Erythroblast (primary cell): ENCODE measurements at regions not wholly inside any gene's neighbourhood (a gene's known extent, or its start where the extent isn't known, plus 50 kb on each side); places are given as distances from the start of the nearest gene placed in this dataset.

Experiments used
- GATA1 ChIP-seq: IDR thresholded peaks from 2 replicates; pipeline ENCODE4 v1.6.1; 2011; ENCODE audit warnings: low read depth, mild to moderate bottlenecking, control low read depth, low read length, moderate library complexity
- POLR2A ChIP-seq: IDR thresholded peaks from 2 replicates; pipeline ENCODE4 v1.6.1; 2011; ENCODE audit warnings: mild to moderate bottlenecking, low read length

DNA sequence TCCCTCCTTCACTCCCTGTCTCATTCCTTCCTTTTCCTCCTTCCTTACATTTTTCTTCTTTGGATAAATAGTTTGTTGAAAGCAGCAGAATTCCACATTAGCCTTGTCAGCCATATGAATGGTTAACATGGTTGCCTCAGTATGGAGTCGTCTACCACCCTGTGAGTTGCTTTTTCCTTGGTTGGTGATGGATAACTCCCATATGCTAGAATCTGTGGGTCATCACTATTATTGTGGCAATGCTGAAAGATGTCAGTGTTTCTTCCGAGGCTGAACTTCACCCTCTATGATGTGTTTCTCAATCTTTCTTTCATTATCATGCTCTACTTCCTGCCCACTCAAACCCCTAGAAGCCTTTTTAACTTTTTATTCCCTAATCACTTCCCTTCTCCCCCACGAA is 481.8 kb upstream of the KCNMB2 start:
- TF ChIP-seq POLR2A (no peak), GATA1 (no peak)
